ENCODE measurements at regions not wholly inside any gene's neighbourhood (a gene's known extent, or its start where the extent isn't known, plus 50 kb on each side); places are given as distances from the start of the nearest gene placed in this dataset.

DNA sequence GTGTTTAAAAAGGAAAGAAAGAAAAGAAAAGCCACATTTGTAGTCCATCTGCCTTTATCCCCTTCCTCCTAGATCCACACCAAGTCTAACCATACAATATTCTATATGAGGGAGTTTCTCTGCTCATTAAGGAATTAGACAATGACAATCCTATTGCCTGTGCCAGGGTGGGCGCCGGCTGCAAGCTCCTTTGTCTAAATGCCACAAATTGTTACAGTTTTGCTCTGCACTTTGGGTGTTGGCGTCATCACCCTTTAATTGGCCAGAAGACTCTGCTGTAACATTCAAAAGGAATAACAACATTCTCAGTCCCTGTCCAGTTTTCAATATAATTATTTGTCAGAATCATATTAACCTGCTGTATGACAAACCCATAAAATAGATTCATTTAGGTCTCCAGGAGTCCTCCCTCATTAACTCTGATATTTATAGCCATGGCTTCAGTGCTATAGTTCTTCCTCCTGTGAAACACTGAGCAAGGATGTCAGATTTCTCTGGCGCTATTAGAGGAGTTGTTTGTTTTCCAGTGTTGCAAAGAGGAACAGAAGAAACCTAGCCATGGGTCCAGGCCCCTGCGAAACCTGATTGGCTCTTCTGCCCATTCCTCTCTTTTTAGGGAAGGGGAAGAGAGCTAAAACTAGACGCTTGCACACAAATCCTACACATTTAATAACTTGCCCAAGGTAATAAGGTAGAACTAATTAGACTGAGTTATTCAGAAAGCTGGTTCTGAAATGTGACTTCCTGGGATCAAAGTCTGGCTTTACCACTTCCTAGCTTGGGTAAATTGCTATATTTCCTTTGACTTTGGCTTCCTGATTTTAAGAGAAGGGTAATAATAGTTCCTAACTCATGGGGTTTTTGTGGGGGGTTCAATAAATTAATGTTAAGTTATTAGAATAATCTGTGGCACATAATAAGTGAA is 112.4 kb downstream of the CD47 start:
- Mint-ChIP-seq H3K27ac (no peak overlapping the region), H3K36me3 (ENCODE audit: insufficient read depth in 1 of 3, low read depth in 3 of 3) (no peaks in the 10 kb centered on the region), H3K4me1 (peaks cover 4 to 5% of the 10 kb centered on the region in 2 experiments; a peak in 3 of 4 replicates), H3K9me3 (no peaks in the 10 kb centered on the region), H3K27me3 (ENCODE audit: low read depth) (no peaks in the 10 kb centered on the region; the same call in 1 of the 2 replicates), H3K4me3 (no peak overlapping the region)
- Histone ChIP-seq H3K9ac (ENCODE audit: extremely low read depth, insufficient read length, low read length) (no peak overlapping the region), H3K79me2 (ENCODE audit: insufficient read depth, low read length) (no peaks in the 10 kb centered on the region), H3K56ac (ENCODE audit: insufficient read length, low read depth, low read length) (no peak overlapping the region), H2BK5ac (ENCODE audit: insufficient read length, low read length) (no peak overlapping the region), H3K27me3 (ENCODE audit: insufficient read depth, low read length) (no peaks in the 10 kb centered on the region), H3K79me1 (ENCODE audit: insufficient read depth, low read depth, low read length, poor library complexity, severe bottlenecking) (no peaks in the 10 kb centered on the region), H4K20me1 (ENCODE audit: control insufficient read depth, insufficient read depth, insufficient read length) (no peaks in the 10 kb centered on the region), H3K23ac (ENCODE audit: insufficient read length, low read depth, low read length) (no peak overlapping the region), H3K4ac (ENCODE audit: low read depth, low read length) (no peak overlapping the region), H2BK15ac (ENCODE audit: low read depth, low read length) (no peak overlapping the region), H2BK20ac (ENCODE audit: low read depth, low read length, poor library complexity, severe bottlenecking) (no peak overlapping the region), H2AFZ (ENCODE audit: low read length) (no peak overlapping the region), H3K14ac (ENCODE audit: insufficient read depth, low read length) (no peak overlapping the region), H2BK12ac (ENCODE audit: insufficient read length, low read depth, low read length) (no peak overlapping the region), H4K5ac (ENCODE audit: insufficient read length, low read depth, low read length) (no peak overlapping the region), H2AK5ac (ENCODE audit: insufficient read length, low read length) (no peak overlapping the region), H3K23me2 (ENCODE audit: insufficient read length, low read depth, low read length, poor library complexity, severe bottlenecking) (no peaks in the 10 kb centered on the region), H2BK120ac (ENCODE audit: low read depth, low read length, poor library complexity, severe bottlenecking) (no peak overlapping the region), H3K27ac (ENCODE audit: insufficient read length, low read depth, low read length) (no peak overlapping the region), H3K18ac (ENCODE audit: insufficient read length, low read depth, low read length) (no peak overlapping the region), H3K4me2 (ENCODE audit: insufficient read depth, insufficient read length, low read length) (no peak overlapping the region), H3K4me1 (ENCODE audit: insufficient read depth, low read length) (0 out of 2 replicates have a peak, but pooled peaks cover 2% of the 10 kb centered on the region), H4K91ac (ENCODE audit: insufficient read length, low read depth, low read length) (no peak overlapping the region), H3T11ph (ENCODE audit: low read length) (no peak overlapping the region), H4K8ac (replicated peaks; ENCODE audit: insufficient read length, low read depth, low read length) (no peak overlapping the region), H3K9me3 (ENCODE audit: control insufficient read depth, low read depth, low read length) (no peaks in the 10 kb centered on the region)
- TF ChIP-seq, protein P1, sequence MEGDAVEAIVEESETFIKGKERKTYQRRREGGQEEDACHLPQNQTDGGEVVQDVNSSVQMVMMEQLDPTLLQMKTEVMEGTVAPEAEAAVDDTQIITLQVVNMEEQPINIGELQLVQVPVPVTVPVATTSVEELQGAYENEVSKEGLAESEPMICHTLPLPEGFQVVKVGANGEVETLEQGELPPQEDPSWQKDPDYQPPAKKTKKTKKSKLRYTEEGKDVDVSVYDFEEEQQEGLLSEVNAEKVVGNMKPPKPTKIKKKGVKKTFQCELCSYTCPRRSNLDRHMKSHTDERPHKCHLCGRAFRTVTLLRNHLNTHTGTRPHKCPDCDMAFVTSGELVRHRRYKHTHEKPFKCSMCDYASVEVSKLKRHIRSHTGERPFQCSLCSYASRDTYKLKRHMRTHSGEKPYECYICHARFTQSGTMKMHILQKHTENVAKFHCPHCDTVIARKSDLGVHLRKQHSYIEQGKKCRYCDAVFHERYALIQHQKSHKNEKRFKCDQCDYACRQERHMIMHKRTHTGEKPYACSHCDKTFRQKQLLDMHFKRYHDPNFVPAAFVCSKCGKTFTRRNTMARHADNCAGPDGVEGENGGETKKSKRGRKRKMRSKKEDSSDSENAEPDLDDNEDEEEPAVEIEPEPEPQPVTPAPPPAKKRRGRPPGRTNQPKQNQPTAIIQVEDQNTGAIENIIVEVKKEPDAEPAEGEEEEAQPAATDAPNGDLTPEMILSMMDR (conservative IDR thresholded peaks at IDR 0.05), result no peak
- DNase-seq, result no peak
- WGBS (ENCODE audit: extremely low coverage, insufficient read length, low lambda C conversion rate), result no CpG with 5 or more reads among the region's 6 CpGs

Measured in H9 (cell line).